H1 (cell line): ENCODE measurements at regions not wholly inside any gene's neighbourhood (a gene's known extent, or its start where the extent isn't known, plus 50 kb on each side); places are given as distances from the start of the nearest gene placed in this dataset.

Source experiments
- CTCF ChIA-PET: fragments of 300-600 bp; sonication (Branson Sonifier 250); formaldehyde crosslinking; loops from one replicate; lab custom pipeline; 2021; ENCODE audit not compliant: partially characterized antibody; lab: Charles Lee
- POLR2A ChIA-PET: fragments of 300-600 bp; sonication (Branson Sonifier 250); formaldehyde crosslinking; loops from one replicate; lab custom pipeline; 2021; ENCODE audit warnings: inconsistent platforms; ENCODE audit not compliant: partially characterized antibody; lab: Charles Lee
- DNase-seq, 2 experiments: peaks; one replicate each; pipeline versions ENCODE4 v3.0.0 to v3.0.0-alpha.2; 2010 to 2022; ENCODE audit warnings: low spot score in 2 of 2, low read depth in 1 of 2, mixed read lengths in 1 of 2
- FAIRE-seq: peaks from 2 replicates; lab custom pipeline; 2011; peaks lifted over from hg19 to GRCh38; lab: Jason Lieb, UNC
- H2AFZ ChIP-seq: 2 replicates; pipeline ENCODE4 v1.8.1; 2012; ENCODE audit warnings: low read length, inconsistent platforms
- H2AK5ac ChIP-seq: 2 replicates; pipeline ENCODE4 v1.6.1; 2013; ENCODE audit warnings: low read depth, low read length
- H2BK120ac ChIP-seq: replicated peaks from 2 replicates; pipeline ENCODE3; 2013; ENCODE audit warnings: low read depth, low read length, inconsistent platforms
- H2BK12ac ChIP-seq: 2 replicates; pipeline ENCODE4 v1.6.1; 2013; ENCODE audit warnings: low read depth, low read length
- H2BK15ac ChIP-seq: 2 replicates; pipeline ENCODE4 v1.6.1; 2013; ENCODE audit warnings: low read length
- H2BK20ac ChIP-seq: 2 replicates; pipeline ENCODE4 v1.6.1; 2013; ENCODE audit warnings: low read length
- H2BK5ac ChIP-seq: 2 replicates; pipeline ENCODE4 v1.6.1; 2013; ENCODE audit warnings: low read depth, low read length
- H3K14ac ChIP-seq: 2 replicates; pipeline ENCODE4 v1.6.1; 2013; ENCODE audit warnings: inconsistent platforms; ENCODE audit not compliant: insufficient read length
- H3K18ac ChIP-seq: 2 replicates; pipeline ENCODE4 v1.6.1; 2013; ENCODE audit warnings: low read length; ENCODE audit errors: extremely low read depth
- H3K23ac ChIP-seq: 2 replicates; pipeline ENCODE4 v1.6.1; 2013; ENCODE audit warnings: inconsistent platforms; ENCODE audit not compliant: insufficient read length
- H3K23me2 ChIP-seq: 2 replicates; pipeline ENCODE4 v1.6.1; 2013; ENCODE audit warnings: low read depth, low read length
- H3K27ac ChIP-seq: 2 replicates; pipeline ENCODE4 v1.6.1; 2011; ENCODE audit warnings: low read depth, low read length, inconsistent platforms
- H3K27me3 ChIP-seq, 4 experiments: replicated peaks in 1 of 4; 1 replicate in 1 of 4; 2 replicates in 3 of 4; pipeline versions ENCODE4 v1.6.1 to v1.8.1; 2011 to 2013; ENCODE audit warnings: low read length in 3 of 4, mild to moderate bottlenecking in 3 of 4, inconsistent platforms in 2 of 4, mixed read lengths in 2 of 4, moderate library complexity in 1 of 4; ENCODE audit not compliant: control insufficient read depth in 3 of 4, insufficient read depth in 3 of 4; ENCODE audit errors: extremely low read depth in 1 of 4
- H3K36me3 ChIP-seq, 4 experiments: 2 replicates each; pipeline versions ENCODE4 v1.6.1 to v1.8.1; 2011 to 2013; ENCODE audit warnings: mild to moderate bottlenecking in 4 of 4, low read length in 3 of 4, moderate library complexity in 2 of 4, control low read depth in 1 of 4, inconsistent platforms in 1 of 4; ENCODE audit not compliant: insufficient read depth in 4 of 4, control insufficient read depth in 2 of 4
- H3K4ac ChIP-seq: replicated peaks from 2 replicates; pipeline ENCODE3; 2013; ENCODE audit warnings: low read length, low read depth, mixed read lengths, inconsistent platforms; ENCODE audit not compliant: insufficient read length
- H3K4me1 ChIP-seq, 4 experiments: replicated peaks in 1 of 4; 1 replicate in 1 of 4; 2 replicates in 3 of 4; pipeline versions ENCODE4 v1.6.1 to v1.8.1; 2011 to 2013; ENCODE audit warnings: low read length in 3 of 4, inconsistent platforms in 2 of 4, mixed read lengths in 1 of 4; ENCODE audit not compliant: insufficient read depth in 4 of 4, control insufficient read depth in 3 of 4
- H3K4me2 ChIP-seq, 2 experiments: 2 replicates each; pipeline versions ENCODE4 v1.6.1 to v1.8.1; 2011 to 2013; ENCODE audit warnings: low read depth in 2 of 2, low read length in 2 of 2, control low read depth in 1 of 2, inconsistent platforms in 1 of 2, mild to moderate bottlenecking in 1 of 2; ENCODE audit not compliant: insufficient read depth in 1 of 2
- H3K4me3 ChIP-seq, 4 experiments: fragments of 200-600, 300-600 bp in 1 of 4; sonication (generic), shearing (Covaris generic), sonication (Bioruptor Twin) in 1 of 4; 2 replicates each; pipeline versions ENCODE4 v1.5.1 to v1.8.1; 2011 to 2016; ENCODE audit warnings: low read length in 4 of 4, low read depth in 3 of 4, control low read depth in 2 of 4, inconsistent platforms in 2 of 4, mild to moderate bottlenecking in 2 of 4, mixed read lengths in 1 of 4, moderate library complexity in 1 of 4; ENCODE audit not compliant: insufficient read depth in 2 of 4; ENCODE audit errors: extremely low read depth in 1 of 4
- H3K56ac ChIP-seq: replicated peaks from 2 replicates; pipeline ENCODE3; 2013; ENCODE audit warnings: low read depth, mild to moderate bottlenecking, mixed read lengths, low read length, inconsistent platforms; ENCODE audit not compliant: insufficient read length
- H3K79me1 ChIP-seq: 2 replicates; pipeline ENCODE4 v1.6.1; 2013; ENCODE audit warnings: low read depth, low read length, control low read depth
- H3K79me2 ChIP-seq, 2 experiments: 2 replicates each; pipeline versions ENCODE4 v1.6.1 to v1.8.1; 2012 to 2013; ENCODE audit warnings: low read length in 2 of 2, mild to moderate bottlenecking in 2 of 2, inconsistent platforms in 1 of 2; ENCODE audit not compliant: insufficient read depth in 2 of 2, control insufficient read depth in 1 of 2
- H3K9ac ChIP-seq, 4 experiments: replicated peaks in 1 of 4; 1 replicate in 1 of 4; 2 replicates in 3 of 4; pipeline versions ENCODE4 v1.6.1 to v1.8.1; 2011 to 2013; ENCODE audit warnings: low read depth in 3 of 4, low read length in 3 of 4, control low read depth in 2 of 4, mild to moderate bottlenecking in 2 of 4, moderate library complexity in 2 of 4, inconsistent platforms in 1 of 4; ENCODE audit errors: extremely low read depth in 1 of 4
- H3K9me3 ChIP-seq, 2 experiments: 2 replicates each; pipeline versions ENCODE4 v1.6.1 to v1.8.1; 2012 to 2013; ENCODE audit warnings: mild to moderate bottlenecking in 2 of 2, moderate library complexity in 2 of 2, control low read depth in 1 of 2, inconsistent platforms in 1 of 2, low read depth in 1 of 2, low read length in 1 of 2, mixed read lengths in 1 of 2; ENCODE audit not compliant: insufficient read depth in 2 of 2
- H4K20me1 ChIP-seq, 2 experiments: replicated peaks in 1 of 2; 2 replicates each; pipeline versions ENCODE3 to v1.8.1; 2011 to 2013; ENCODE audit warnings: inconsistent platforms in 2 of 2, low read length in 2 of 2, mild to moderate bottlenecking in 1 of 2; ENCODE audit not compliant: insufficient read depth in 2 of 2, control insufficient read depth in 1 of 2
- H4K5ac ChIP-seq: 2 replicates; pipeline ENCODE4 v1.6.1; 2013; ENCODE audit warnings: low read length, low read depth, mixed read lengths, inconsistent platforms; ENCODE audit not compliant: insufficient read length
- H4K8ac ChIP-seq: 2 replicates; pipeline ENCODE4 v1.8.0; 2013; ENCODE audit warnings: mild to moderate bottlenecking, moderate library complexity, low read length, inconsistent platforms; ENCODE audit not compliant: insufficient read depth; ENCODE audit errors: extremely low read depth
- H4K91ac ChIP-seq: replicated peaks from 2 replicates; pipeline ENCODE3; 2013; ENCODE audit warnings: low read length, mixed read lengths, inconsistent platforms; ENCODE audit not compliant: insufficient read length
- CBX5 ChIP-seq: fragments of 300-800, 300-1000 bp; sonication (generic); IDR thresholded peaks from 2 replicates; pipeline ENCODE4 v1.7.1; 2016; ENCODE audit warnings: antibody characterized with exemption, low read length, low read depth
- JUND ChIP-seq: IDR thresholded peaks from 2 replicates; pipeline ENCODE4 v1.6.1; 2011; ENCODE audit warnings: mild to moderate bottlenecking, improper control_type of control experiment, low read length
- RAD21 ChIP-seq, 2 experiments: IDR thresholded peaks in 1 of 2; conservative IDR thresholded peaks in 1 of 2; 2 replicates each; pipeline ENCODE4 v1.6.1; 2011; ENCODE audit warnings: low read depth in 2 of 2, low read length in 2 of 2, improper control_type of control experiment in 1 of 2, inconsistent platforms in 1 of 2, mild to moderate bottlenecking in 1 of 2, moderate library complexity in 1 of 2
- TAF7 ChIP-seq: optimal IDR thresholded peaks from 2 replicates; pipeline ENCODE3; 2011; ENCODE audit warnings: low read depth, mild to moderate bottlenecking, inconsistent platforms, low read length, moderate library complexity, borderline replicate concordance
- WGBS, 2 experiments: shearing (Covaris generic) in 1 of 2; methylation state at CpG; one replicate each; pipeline versions ENCODE4 v1.1.6 to v1.1.7; 2013 to 2015; ENCODE audit warnings: low lambda C conversion rate in 2 of 2, mixed read lengths in 2 of 2, inconsistent platforms in 1 of 2, low coverage in 1 of 2, missing lambda C conversion rate in 1 of 2; ENCODE audit not compliant: insufficient replicate concordance in 2 of 2, insufficient coverage in 1 of 2, insufficient read length in 1 of 2; ENCODE audit errors: extremely low coverage in 1 of 2, missing lambda C conversion rate in 1 of 2; 5-methylcytosine and 5-hydroxymethylcytosine counted together
- TF ChIP-seq, protein P1 (sequence below): IDR thresholded peaks from 2 replicates; pipeline ENCODE4 v1.6.1; 2012; ENCODE audit warnings: inconsistent platforms
- TF ChIP-seq, protein P2 (sequence below), 3 experiments: IDR thresholded peaks; 1 replicate in 2 of 3; 2 replicates in 1 of 3; pipeline versions ENCODE4 v1.5.1 to v1.6.1; 2011; ENCODE audit warnings: low read length in 3 of 3, mild to moderate bottlenecking in 3 of 3, inconsistent platforms in 2 of 3, low read depth in 1 of 3, moderate library complexity in 1 of 3; ENCODE audit not compliant: insufficient read depth in 1 of 3; ENCODE audit errors: control extremely low read depth in 1 of 3

DNA sequence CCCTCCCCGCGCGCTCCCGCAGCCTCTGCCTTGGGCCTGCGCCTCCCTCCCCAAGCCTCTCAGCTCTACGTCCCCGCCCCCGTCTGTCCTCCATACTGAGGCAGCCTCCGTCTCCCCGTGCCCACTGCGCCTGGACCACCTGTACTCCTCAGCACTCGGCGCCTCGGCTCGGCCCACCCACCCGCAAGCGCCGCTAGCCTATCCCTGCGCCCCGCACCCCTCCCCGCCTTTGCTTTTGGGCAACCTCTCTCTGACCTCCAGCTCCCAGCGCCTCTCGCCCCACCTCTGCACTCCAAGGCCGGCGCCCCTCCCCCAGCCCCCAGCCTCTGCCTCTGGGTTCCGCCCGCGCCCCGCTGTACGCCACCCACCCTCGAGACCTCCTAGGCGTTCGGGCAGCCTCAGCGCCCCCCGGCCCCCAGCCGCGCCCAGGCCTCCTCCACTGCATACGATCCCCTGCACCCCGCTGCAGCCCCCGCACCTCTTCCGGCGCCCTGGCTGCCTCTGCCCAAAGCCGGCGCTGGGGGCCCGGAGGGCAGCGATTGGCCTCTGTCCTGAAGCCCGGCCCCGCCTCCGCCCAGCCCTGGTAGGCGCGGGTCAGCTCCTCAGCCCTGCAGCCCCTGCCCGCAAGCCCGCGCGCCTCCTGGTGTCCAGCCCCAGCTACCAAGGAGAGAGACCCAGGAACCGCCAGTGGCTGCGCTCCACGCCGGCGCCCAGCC is 279.8 kb upstream of the USP9Y start:
- no peak overlapping the region for H2BK15ac ChIP-seq
- 66% methylated on average over 7 of the region's 60 CpGs; no CpG with 5 or more reads in 1 of the 2 experiments for WGBS, 2 experiments
- H3K4ac ChIP-seq = no peak overlapping the region
- H3K4me3 ChIP-seq = peak overlapping the region in 2 of 4 experiments; percentile 40 to 53; a peak in 3 of 8 replicates
- FAIRE-seq = no peak
- H3K18ac ChIP-seq = no peak overlapping the region
- H3K9me3 ChIP-seq = peaks cover 0 to 15% of the 10 kb centered on the region in 2 experiments; a peak in 2 of 4 replicates
- no peak overlapping the region for H3K27ac ChIP-seq
- H4K8ac ChIP-seq = no peak overlapping the region
- H3K56ac ChIP-seq = no peak overlapping the region
- H3K36me3 ChIP-seq = no peaks in the 10 kb centered on the region; a peak in 1 of 8 replicates
- H3K4me1 ChIP-seq = no peaks in the 10 kb centered on the region; a peak in 1 of 7 replicates
- no peak overlapping the region for H2AFZ ChIP-seq
- H2BK120ac ChIP-seq = no peak overlapping the region
- H2BK20ac ChIP-seq = no peak overlapping the region
- no peaks in the 10 kb centered on the region for H3K79me1 ChIP-seq
- no peak overlapping the region for H2BK12ac ChIP-seq
- no peak overlapping the region for H4K5ac ChIP-seq
- ChIA-PET CTCF (no interaction called here), POLR2A (no interaction called here)
- no peaks in the 10 kb centered on the region for H3K79me2 ChIP-seq
- H4K20me1 ChIP-seq = no peaks in the 10 kb centered on the region
- H3K9ac ChIP-seq = no peak overlapping the region
- no peaks in the 10 kb centered on the region; a peak in 2 of 7 replicates for H3K27me3 ChIP-seq
- H3K14ac ChIP-seq = no peak overlapping the region
- no peak overlapping the region for H3K23ac ChIP-seq
- peak in 1 of 2 experiments; percentile 80 for DNase-seq
- no peak overlapping the region for H2AK5ac ChIP-seq
- H3K23me2 ChIP-seq = no peaks in the 10 kb centered on the region
- no peak overlapping the region for H3K4me2 ChIP-seq
- TF ChIP-seq RAD21 (IDR thresholded peaks at IDR 0.05 in 1 of 2, conservative IDR thresholded peaks at IDR 0.05 in 1 of 2; ENCODE audit: low read depth in 2 of 2, low read length in 2 of 2) = peak in 1 of 2 experiments; percentile 38; a peak in 2 of 4 replicates
- TF ChIP-seq, protein P1, sequence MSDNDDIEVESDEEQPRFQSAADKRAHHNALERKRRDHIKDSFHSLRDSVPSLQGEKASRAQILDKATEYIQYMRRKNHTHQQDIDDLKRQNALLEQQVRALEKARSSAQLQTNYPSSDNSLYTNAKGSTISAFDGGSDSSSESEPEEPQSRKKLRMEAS = no peak
- TF ChIP-seq TAF7 = no peak
- TF ChIP-seq JUND = no peak
- TF ChIP-seq, protein P2, sequence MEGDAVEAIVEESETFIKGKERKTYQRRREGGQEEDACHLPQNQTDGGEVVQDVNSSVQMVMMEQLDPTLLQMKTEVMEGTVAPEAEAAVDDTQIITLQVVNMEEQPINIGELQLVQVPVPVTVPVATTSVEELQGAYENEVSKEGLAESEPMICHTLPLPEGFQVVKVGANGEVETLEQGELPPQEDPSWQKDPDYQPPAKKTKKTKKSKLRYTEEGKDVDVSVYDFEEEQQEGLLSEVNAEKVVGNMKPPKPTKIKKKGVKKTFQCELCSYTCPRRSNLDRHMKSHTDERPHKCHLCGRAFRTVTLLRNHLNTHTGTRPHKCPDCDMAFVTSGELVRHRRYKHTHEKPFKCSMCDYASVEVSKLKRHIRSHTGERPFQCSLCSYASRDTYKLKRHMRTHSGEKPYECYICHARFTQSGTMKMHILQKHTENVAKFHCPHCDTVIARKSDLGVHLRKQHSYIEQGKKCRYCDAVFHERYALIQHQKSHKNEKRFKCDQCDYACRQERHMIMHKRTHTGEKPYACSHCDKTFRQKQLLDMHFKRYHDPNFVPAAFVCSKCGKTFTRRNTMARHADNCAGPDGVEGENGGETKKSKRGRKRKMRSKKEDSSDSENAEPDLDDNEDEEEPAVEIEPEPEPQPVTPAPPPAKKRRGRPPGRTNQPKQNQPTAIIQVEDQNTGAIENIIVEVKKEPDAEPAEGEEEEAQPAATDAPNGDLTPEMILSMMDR (IDR thresholded peaks at IDR 0.05; ENCODE audit: control extremely low read depth in 1 of 3, insufficient read depth in 1 of 3, low read depth in 1 of 3, low read length in 3 of 3) = peak in 2 of 3 experiments; percentile 12 to 16; a peak in 2 of 4 replicates
- no peak for TF ChIP-seq CBX5
- no peak overlapping the region for H2BK5ac ChIP-seq
- H4K91ac ChIP-seq = no peak overlapping the region
